Stimulated activated CD8-positive, alpha-beta memory T cell treated with anti-CD3 and anti-CD28 coated beads, Interleukin-4, amount 100 ng/mL, for 1 hour (primary cell): ENCODE measurements at regions not wholly inside any gene's neighbourhood (a gene's known extent, or its start where the extent isn't known, plus 50 kb on each side); places are given as distances from the start of the nearest gene placed in this dataset.

Source experiments
- DNase-seq, 2 donors: peaks; one replicate each; pipeline ENCODE4 v3.0.0-alpha.2; 2020; ENCODE audit warnings: low read depth in 2 of 2, low spot score in 1 of 2

DNA sequence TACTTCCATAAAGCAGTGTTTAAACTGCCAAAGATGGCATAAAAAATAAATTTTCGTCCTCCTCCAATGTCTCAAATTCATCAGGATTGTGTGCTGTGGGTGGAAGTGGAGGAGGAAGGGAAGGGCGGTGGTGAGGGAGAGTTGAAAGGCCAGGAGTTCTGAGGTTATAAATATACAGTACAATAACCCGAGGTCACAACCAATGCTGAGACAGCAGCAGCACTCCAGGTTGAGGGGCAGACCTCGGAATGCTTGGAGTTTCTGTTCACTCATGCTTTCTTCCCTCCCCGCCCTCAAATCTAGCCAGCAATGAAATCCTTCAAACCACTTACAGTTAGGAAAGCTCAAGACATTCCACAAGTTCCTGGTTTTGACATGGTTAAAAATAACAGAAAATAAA, 134.0 kb upstream of the SMAD1 start:
- no peak for DNase-seq

DNA sequence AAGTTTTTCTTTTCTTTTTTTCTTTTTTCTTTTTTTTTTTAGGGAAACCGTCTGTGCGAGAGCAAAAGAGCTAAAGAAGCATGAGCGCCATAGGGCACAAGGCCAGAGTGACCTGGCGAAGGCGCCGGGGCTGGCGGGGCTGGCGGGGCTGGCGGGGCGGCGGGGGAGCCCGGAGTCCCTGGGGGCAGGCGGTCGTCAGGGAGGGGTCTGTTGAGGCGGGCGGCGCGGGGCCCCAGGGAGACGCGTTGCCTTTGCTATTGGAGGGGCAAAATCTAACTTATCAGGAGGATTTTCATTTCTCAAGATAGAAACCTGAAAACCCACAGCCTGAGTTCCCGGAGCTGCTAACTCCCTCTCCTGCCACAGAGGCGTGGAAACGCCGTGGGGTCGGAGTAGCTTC, 135.6 kb upstream of the SMAD1 start:
- no peak for DNase-seq

DNA sequence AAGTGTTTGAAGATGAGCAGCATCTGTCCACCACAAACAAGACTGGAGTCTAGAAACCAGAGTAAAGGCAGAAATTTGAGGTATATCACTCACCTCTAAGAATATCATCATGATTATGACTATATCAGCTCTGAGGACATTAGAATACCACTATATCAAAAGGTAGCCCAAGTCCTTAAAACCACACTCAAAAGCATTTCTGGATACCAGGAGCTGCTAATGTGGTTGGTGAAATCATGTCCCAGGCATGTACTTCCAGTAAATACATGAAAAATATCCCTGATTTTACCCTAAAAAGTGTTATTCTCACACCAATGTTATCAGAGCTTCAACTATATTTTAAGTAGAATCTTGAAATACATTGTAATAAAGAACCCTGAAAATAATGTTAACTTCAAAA, 136.3 kb upstream of the SMAD1 start:
- no peak for DNase-seq

DNA sequence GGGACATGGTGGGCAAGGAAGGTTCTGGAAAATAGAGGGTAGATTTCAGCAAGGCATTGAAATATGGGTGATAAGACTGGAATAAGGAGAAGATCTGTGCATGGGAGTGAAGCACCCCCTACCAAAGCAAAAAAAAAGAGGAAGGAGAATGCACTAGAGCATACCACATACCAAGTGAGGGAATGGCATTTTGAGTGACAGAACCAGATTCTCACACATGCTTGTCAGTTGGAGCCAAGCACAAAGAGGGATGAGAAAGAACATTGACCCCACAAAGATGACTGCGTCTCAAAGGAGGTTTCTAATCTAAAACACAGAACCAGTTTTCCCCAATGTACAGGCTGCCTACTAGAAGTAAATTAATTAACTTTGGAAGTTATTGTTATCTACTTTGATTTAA, 140.3 kb upstream of the SMAD1 start:
- no peak for DNase-seq

DNA sequence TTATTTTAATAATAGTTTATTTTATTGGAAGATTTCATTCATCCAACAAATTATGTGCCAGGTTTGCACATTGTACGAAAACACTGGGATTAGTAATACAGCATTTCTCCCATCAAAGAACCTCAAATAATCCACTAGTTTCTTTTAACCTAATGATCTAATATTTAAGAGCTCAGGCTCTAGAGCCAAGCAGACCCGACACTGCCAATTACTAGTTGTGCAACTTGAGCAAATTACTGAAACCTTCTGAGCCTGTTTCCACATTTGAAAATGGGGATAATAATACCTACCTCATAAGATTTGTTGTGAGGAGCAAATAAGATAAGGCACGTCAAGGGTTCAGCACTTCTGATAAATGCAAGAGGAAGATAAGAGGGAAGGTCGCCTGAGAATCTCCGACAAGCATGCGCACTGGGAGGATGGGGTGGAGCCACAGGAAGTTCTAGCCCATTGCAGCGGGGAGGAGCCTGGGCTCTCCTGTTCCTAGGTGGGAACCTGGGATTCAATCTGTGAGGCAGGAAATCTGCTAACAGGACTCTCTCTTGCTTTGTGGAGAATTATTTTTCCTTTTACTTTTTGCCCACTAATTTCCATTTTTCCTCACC, 141.5 kb upstream of the SMAD1 start:
- DNase-seq, result no peak

DNA sequence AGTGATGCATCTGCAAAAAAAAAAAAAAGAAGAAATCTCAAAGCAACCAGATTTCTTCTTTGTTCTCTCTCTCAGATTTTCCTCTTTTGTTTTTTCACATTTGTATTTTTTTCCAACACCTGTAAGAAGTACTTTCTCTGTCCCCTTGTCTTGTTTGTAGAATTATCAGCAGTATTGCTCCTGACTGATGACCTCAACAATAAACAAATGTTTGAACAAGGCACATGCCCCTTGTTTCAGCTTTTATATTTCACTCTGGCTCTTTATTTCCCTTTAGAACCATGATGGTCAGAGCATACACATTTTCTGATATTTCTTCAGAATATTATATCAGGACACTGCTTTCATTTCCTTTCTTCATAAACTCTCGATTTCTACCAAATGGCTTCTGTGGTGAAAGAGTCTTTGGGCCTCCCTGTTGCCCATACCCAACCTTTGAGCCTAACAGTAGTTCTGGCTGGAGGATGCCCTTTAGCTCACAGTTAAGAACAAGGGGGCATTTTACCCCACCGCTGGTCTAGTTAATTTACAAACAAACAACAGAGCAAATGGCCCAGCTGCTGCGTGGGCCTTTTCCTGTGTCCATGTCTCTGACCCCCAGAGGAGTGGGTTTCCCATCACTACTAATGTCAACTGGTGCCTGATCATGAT, 142.5 kb upstream of the SMAD1 start:
- DNase-seq, result no peak

DNA sequence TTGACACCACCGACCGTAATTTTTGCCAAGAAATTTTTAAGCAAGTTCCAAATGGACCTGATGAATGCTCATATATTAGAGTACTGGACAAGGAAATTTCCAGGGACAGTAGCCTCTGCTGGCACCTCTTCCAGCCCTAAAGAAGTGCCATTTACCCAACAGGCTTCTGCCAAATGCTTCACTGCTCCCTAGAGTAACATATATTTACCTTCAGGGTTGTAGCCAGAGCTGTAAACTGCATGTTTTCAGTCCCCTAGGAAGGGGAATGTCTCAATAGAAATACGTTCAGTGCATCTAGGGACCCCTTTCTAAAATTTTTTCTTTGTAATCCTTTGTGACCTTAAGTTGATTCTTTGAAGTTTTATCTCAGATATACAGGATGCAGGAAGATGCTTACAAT, 143.1 kb upstream of the SMAD1 start:
- no peak for DNase-seq

DNA sequence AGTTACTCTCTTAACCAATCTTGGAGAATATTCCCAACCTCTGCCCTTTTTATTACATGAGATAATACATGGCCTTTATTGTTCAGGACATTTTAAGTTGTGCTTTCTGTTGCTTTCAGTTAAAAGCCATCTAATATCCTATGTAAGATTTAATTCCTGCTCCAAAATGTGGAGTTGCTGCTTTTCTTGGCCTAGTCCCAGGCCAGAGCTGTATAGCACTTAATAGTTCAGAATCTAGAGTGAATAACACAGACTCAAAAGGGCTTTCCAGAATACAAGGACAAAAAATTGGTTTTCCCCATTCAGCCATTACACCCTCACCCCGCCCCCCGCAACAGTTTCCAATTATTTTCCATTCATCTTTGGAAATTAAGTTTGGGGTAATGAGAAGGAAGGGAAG, 144.3 kb upstream of the SMAD1 start:
- DNase-seq, result no peak

DNA sequence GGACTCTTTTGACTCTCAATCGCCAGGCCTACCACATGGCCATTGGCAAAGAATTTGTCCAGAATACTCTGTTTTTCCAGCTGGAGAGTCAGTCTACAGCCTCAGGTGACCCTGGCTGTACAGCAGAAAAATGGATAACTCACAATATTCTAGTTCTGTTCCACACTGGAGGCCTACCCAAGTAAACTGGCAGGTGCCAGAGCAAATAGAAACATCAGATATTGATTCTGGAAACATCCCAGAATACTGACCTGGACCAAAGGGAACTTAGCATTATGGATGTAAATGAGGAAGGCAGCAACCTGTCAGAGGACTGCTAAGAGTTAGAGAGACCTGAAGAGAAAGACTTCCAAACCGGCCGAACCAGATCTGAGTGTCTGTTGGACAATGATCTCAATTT, 147.9 kb upstream of the SMAD1 start:
- no peak for DNase-seq

DNA sequence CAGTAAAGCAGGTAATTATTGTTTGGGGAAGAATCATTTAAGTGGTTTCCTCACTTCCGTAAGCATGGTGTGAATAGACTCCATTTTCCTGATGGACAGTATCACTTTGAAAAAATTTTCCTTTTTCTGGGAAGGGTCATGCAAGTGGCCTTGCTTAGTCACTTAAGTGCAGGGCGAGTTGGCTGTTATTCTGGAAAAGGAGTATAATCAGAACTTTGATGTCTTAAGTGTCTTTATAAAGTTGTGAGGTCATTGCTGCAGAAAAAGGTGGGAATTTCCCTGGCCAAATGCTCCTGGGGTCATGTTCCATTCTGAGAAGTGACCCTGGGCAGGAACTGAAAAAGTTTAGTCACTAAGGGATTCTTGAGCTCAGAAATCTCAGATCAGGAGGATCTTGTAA, 146.1 kb upstream of the OTUD4 start:
- DNase-seq, result no peak

DNA sequence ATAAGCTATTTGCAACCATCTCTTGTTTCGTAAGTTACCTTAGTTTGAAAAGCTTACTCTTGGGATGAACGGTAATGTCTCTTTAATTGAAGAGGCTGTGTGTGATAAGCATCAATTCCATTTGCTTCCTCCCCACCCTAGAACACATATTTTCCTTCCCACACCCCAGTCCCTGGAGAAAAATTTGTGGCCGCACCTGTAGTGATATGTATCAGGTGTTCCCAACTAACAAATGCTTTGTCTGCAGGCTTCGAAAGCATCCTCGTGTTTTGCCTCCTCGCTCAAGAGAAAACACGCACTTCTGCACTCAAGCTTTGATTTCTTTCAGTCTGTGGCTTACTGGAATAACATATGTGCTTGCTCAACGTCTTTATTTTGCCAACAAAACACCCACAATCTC, 143.8 kb upstream of the OTUD4 start:
- no peak for DNase-seq

DNA sequence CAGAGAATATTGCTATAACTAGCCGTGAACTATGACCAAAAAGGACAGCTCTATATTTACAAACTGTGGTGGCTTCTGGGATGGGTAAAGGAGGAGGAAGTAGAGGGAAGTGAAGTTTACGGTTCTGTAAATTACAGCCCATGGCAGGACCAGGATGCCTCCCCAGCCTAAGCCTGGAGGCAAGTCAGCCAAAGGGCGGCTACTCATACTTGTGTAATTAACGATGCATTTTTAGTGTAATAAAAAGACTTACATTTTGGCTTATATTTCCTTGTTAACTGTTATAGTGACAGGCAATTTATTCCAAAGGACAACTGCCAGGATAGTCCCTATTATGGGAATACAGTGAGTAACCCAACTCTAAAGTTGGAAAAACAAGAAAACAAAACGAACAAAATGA, 139.9 kb upstream of the OTUD4 start:
- DNase-seq, result no peak

DNA sequence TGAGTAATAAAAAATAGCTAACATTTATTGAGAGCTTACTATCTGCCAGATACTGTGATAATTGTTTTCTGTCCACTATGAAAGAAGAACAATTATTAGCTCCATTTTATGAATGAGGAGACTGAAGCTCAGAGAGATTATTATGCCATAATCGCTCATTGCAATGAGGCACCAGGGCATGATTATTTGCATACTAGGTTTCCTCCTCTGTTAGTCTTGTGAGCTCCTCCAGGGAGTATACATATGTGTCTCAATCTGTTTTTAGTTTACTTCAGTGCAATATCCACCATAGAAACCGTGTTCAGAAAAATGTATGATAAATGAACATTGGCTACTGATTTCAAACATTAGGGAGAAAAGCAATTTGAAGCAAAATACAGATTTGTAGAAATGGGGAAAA, 139.4 kb upstream of the OTUD4 start:
- DNase-seq, result no peak

DNA sequence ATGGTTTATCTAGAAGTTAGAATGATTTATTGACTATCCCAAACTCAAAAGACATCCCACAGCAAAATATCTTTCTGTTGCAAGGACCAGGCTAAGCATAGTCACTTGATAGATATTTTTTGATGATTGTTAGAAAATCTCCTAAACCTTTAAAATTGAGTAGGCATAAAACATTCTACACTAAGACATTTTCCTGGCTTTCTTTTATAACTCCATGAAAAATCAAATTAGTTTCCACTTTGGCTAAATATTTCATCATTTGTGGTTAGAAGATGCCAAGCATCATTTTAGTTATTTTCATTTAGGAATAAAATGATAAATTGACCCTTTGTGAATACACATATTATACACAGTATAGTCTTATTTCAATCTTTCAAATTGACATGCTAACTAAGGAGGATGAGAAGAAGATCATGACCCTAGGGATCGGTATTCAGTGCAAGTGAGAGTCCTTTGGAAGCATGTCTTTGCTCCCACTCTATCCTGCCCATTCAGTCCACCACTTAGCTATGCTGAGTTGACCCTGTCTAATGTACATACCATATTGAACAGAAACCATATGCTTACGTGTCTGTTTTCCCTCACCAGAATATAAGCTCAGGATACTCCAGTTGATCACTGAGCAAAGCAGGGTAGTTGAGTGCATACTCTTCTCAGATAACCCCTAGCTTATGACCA, 136.6 kb upstream of the OTUD4 start:
- no peak for DNase-seq

DNA sequence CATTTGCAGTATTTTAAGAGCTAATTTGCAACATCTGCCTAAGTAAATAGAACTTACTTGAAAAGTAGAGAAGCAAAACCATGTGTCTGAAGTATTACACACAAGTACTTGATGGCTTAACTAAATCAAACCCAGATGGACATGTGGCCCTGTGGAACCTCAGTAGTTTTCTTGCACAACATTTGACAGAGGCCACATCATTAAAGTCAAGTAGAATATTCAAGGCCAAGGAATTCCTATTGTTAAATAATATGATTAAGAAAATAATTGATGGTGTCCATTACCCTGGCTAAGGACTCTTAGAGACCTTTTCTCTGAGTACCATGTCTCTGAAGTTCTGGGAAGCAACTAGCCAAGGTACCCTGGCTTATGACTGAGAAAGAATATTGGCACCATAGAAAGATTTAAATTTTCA, 135.4 kb upstream of the OTUD4 start:
- no peak for DNase-seq

DNA sequence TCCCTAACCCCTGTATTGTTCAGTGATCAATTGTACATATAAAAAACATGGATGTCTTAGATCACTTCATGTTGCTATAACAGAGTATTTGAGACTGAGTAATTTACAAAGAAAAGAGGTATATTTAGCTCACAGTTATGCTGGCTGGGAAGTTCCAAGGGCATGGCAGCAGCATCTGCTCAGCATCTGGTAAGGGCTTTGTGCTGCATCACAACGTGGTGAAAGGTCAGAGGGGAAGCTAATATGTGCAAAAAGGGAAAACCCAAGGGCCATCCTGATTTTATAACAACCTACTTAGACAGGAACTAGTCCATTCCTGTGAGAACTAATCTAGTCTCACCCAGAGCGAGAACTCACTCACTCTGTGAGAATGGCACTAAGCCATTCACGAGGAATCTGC, 128.2 kb upstream of the OTUD4 start:
- DNase-seq, result no peak

DNA sequence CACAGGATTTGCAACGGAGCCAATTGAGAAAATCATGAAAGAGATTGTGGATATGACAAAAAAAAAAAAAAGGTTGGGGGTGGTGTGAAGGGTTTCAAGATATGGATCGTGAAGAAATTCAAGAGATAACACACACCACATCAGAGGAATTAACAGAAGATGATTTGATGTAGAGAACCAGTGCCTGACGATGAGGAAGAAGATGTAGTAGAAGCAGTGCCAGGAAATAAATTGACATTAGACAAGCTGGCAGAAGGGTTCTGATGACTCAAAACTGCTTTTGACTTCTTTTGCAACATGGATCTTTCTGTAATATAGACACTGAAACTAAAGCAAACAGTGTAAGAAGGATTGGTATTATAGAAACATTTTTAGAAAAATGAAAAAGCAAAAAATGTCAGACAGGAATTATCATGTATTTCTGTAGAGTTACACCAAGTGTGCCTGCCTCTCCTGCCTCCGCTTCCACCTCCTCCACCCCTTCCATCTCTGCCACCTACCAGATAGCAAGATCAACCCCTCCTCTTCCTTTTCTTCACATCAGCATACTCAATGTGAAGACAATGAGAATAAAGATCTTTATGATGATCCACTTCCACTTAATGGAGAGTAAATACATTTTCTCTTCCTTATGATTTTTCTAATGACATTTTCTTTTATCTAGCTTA, 127.5 kb upstream of the OTUD4 start:
- DNase-seq, result no peak

DNA sequence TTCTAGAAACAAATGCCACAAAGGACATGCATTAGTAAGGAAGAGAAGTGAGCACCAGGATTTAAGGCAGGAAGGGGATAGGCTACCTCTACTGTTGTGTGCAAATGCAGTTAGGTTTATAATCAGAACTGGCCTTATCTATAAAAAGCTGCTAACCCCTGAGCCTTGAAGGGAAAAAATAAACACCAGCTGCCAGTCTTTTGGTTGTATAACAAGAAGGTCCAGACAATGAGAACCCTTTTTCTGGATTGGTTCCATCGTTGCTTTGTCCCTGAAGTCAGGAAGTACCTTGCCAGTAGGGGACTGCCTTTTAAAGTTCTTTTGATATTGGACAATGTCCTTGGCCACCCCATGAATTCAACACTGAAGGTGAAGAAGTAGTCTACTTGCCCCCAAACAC, 126.7 kb upstream of the OTUD4 start:
- DNase-seq, result no peak

DNA sequence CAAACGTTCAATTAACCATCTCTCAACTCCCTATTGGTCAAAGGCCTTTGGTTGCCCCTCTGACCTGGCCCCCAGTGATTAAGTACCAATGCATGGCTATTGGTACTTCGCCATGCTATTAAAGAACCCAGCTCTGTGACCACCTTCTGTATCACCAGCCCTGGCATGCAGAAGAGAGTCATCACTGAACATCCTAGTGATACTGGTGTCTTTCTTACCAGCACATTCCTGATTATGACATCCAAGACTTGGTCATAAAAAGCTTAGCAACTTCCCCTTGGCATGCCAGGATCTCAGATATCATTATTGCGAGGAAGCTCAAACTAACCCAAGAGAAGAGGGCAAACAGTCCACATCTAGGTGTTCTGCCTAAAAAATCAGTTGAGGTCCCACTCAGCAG, 122.3 kb upstream of the OTUD4 start:
- DNase-seq, result no peak

DNA sequence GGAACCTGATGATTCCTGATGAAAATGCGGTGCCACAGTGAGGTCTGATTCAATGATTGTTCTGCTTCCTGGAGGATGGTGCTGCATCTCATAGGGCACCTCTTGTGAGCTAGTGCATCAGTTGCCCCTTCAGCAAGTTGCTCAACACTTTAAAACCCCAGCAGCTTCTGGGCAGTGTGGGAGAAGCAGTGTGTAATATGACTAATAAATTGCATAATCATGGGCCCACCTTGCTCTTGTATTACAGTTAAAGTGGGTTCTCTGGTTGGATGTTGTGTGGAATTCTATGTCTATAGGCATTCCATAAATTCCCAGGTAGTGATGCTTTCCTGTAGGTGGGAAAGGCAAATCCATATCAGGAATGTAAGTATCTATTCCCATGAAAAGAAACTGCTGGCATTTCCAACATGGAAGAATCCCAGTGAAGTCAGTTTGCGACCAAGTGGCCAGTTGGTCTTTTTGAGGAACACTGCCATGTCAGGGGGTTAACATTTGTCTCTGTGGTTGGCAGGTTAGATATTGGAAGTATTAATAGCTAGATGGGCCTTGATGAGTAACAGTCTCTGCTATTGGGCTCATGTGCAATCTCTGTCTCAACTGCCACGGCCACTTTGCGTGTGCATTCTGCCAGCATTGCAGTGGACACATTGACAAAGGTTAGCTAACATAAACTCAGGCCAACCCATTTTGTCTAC, 121.1 kb upstream of the OTUD4 start:
- DNase-seq, result no peak

DNA sequence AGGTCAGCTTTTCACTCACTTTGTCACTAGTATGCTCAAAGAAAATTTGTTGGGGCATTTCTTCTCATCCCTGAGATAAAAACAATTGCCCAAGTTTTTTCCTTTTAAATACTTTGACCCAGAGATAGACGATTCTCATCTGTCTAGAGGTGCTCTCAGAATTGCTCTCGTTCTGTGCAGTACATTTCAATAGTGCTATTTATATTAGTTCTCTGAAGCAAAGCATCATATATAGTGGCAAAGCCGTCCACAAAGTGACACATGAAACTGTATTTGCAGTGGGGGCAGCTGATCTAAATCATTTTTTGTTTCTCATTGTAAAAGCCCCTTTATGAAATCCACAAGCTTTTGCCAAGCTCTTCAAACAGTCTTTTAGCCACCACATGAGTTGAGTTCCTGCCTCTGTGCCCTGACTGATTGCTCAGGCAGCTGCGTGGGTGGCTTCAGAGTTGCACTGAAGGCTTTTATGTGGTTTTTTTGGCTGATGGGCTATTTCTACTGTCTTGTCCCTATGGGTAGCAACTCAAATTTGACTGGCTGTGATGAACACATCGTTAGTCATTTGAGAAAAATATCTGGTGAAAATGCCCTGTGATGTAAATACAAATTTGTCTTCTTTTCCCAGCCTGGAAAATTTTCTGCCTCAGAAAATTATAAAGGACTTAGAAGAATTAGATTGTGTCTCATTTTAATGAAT, 119.1 kb upstream of the OTUD4 start:
- peak in 1 of 2 donors; percentile 8 for DNase-seq
